Fibroblast of mammary gland (primary cell): ENCODE measurements at regions not wholly inside any gene's neighbourhood (a gene's known extent, or its start where the extent isn't known, plus 50 kb on each side); places are given as distances from the start of the nearest gene placed in this dataset.

Experiments
- DNase-seq: peaks from one replicate; pipeline ENCODE4 v3.0.0-alpha.2; 2010; ENCODE audit warnings: low read depth
- H3K4me3 ChIP-seq: 2 replicates; pipeline ENCODE4 v1.5.1; 2011; ENCODE audit warnings: low read depth, mild to moderate bottlenecking, low read length, moderate library complexity; ENCODE audit not compliant: control insufficient read depth
- CTCF ChIP-seq: conservative IDR thresholded peaks from 2 replicates; pipeline ENCODE4 v1.5.1; 2011; ENCODE audit warnings: low read depth, low read length, inconsistent platforms; ENCODE audit not compliant: control insufficient read depth, insufficient read depth

GRCh38 chr10:62538606-62539005, 164.4 kb downstream of the ZNF365 start:
- no peak overlapping the region for H3K4me3 ChIP-seq
- TF ChIP-seq CTCF = no peak
- no peak for DNase-seq

- TF ChIP-seq CTCF = no peak
- DNase-seq = no peak
- H3K4me3 ChIP-seq = no peak overlapping the region
These were observed 166.2 kb downstream of the ZNF365 start for GRCh38 chr10:62540389-62540788.

GRCh38 chr10:62541811-62542210, 167.6 kb downstream of the ZNF365 start:
- H3K4me3 ChIP-seq = no peak overlapping the region
- no peak for TF ChIP-seq CTCF
- no peak for DNase-seq

- DNase-seq = no peak
- no peak for TF ChIP-seq CTCF
- H3K4me3 ChIP-seq = no peak overlapping the region
These were observed 169.6 kb downstream of the ZNF365 start for GRCh38 chr10:62543571-62544355.

GRCh38 chr10:62545160-62546066, 171.2 kb downstream of the ZNF365 start:
- peak; percentile 95 for DNase-seq
- no peak for TF ChIP-seq CTCF
- H3K4me3 ChIP-seq = no peak overlapping the region

GRCh38 chr10:62548686-62549085, 174.5 kb downstream of the ZNF365 start:
- H3K4me3 ChIP-seq = no peak overlapping the region
- no peak for TF ChIP-seq CTCF
- no peak for DNase-seq
